Mesenchymal stem cell (in vitro differentiated cells and primary cell): ENCODE measurements at regions not wholly inside any gene's neighbourhood (a gene's known extent, or its start where the extent isn't known, plus 50 kb on each side); places are given as distances from the start of the nearest gene placed in this dataset.

ENCODE experiments used
- DNase-seq: peaks from one replicate; pipeline ENCODE4 v3.0.0-alpha.2; 2013
- H2AFZ ChIP-seq: one replicate; pipeline ENCODE4 v1.6.1; 2013; ENCODE audit warnings: low read depth, mild to moderate bottlenecking, control low read depth, inconsistent platforms, low read length, moderate library complexity
- H2AK5ac ChIP-seq: 2 replicates; pipeline ENCODE4 v1.6.1; 2013; ENCODE audit warnings: low read length, moderate library complexity, mild to moderate bottlenecking, inconsistent platforms; ENCODE audit not compliant: severe bottlenecking
- H2BK120ac ChIP-seq: one replicate; pipeline ENCODE4 v1.6.1; 2013; ENCODE audit warnings: low read depth, mild to moderate bottlenecking, inconsistent platforms, low read length, moderate library complexity
- H2BK12ac ChIP-seq, 2 experiments: one replicate each; pipeline ENCODE4 v1.6.1; 2013; ENCODE audit warnings: inconsistent platforms in 2 of 2, low read length in 2 of 2, mild to moderate bottlenecking in 2 of 2, moderate library complexity in 2 of 2, control low read depth in 1 of 2
- H2BK15ac ChIP-seq: one replicate; pipeline ENCODE4 v1.6.1; 2013; ENCODE audit warnings: mild to moderate bottlenecking, low read depth, inconsistent platforms; ENCODE audit not compliant: poor library complexity, severe bottlenecking
- H2BK5ac ChIP-seq: 2 replicates; pipeline ENCODE4 v1.6.1; 2013; ENCODE audit warnings: low read depth, mild to moderate bottlenecking, low read length, control low read depth, inconsistent platforms; ENCODE audit not compliant: poor library complexity, severe bottlenecking
- H3K14ac ChIP-seq, 2 experiments: one replicate each; pipeline ENCODE4 v1.6.1; 2013; ENCODE audit warnings: inconsistent platforms in 2 of 2, low read length in 2 of 2, control low read depth in 1 of 2, mild to moderate bottlenecking in 1 of 2, moderate library complexity in 1 of 2
- H3K18ac ChIP-seq, 2 experiments: one replicate each; pipeline ENCODE4 v1.6.1; 2013; ENCODE audit warnings: inconsistent platforms in 2 of 2, low read length in 2 of 2, control low read depth in 1 of 2, low read depth in 1 of 2, mild to moderate bottlenecking in 1 of 2
- H3K23ac ChIP-seq, 2 experiments: one replicate each; pipeline ENCODE4 v1.6.1; 2013; ENCODE audit warnings: inconsistent platforms in 2 of 2, low read length in 2 of 2, mild to moderate bottlenecking in 2 of 2, moderate library complexity in 2 of 2, control low read depth in 1 of 2
- H3K27ac ChIP-seq: 2 replicates; pipeline ENCODE4 v1.5.1; 2013; ENCODE audit warnings: mild to moderate bottlenecking, moderate library complexity, low read length, control low read depth, inconsistent platforms; ENCODE audit not compliant: poor library complexity, severe bottlenecking
- H3K27me3 ChIP-seq, 2 experiments: 2 replicates each; pipeline versions ENCODE4 v1.6.1 to v1.7.0; 2013; ENCODE audit warnings: low read length in 2 of 2, mild to moderate bottlenecking in 2 of 2, moderate library complexity in 2 of 2, control low read depth in 1 of 2, inconsistent platforms in 1 of 2; ENCODE audit not compliant: control insufficient read depth in 1 of 2, insufficient read depth in 1 of 2
- H3K36me3 ChIP-seq, 2 experiments: 2 replicates each; pipeline versions ENCODE4 v1.6.1 to v1.7.0; 2013; ENCODE audit warnings: low read length in 2 of 2, control low read depth in 1 of 2, inconsistent platforms in 1 of 2, low read depth in 1 of 2, mild to moderate bottlenecking in 1 of 2; ENCODE audit not compliant: insufficient read depth in 2 of 2, control insufficient read depth in 1 of 2
- H3K4ac ChIP-seq, 2 experiments: one replicate each; pipeline ENCODE4 v1.6.1; 2013; ENCODE audit warnings: inconsistent platforms in 2 of 2, low read length in 2 of 2, mild to moderate bottlenecking in 2 of 2, moderate library complexity in 2 of 2, control low read depth in 1 of 2, low read depth in 1 of 2
- H3K4me1 ChIP-seq: 2 replicates; pipeline ENCODE4 v1.6.1; 2013; ENCODE audit warnings: low read depth, low read length, control low read depth; ENCODE audit not compliant: control insufficient read depth, insufficient read depth
- H3K4me2 ChIP-seq: 2 replicates; pipeline ENCODE4 v1.6.1; 2013; ENCODE audit warnings: low read length, mild to moderate bottlenecking, inconsistent platforms; ENCODE audit not compliant: poor library complexity, severe bottlenecking
- H3K4me3 ChIP-seq, 2 experiments: 2 replicates each; pipeline versions ENCODE4 v1.5.1 to v1.7.0; 2013; ENCODE audit warnings: low read length in 2 of 2, mild to moderate bottlenecking in 2 of 2, control low read depth in 1 of 2, low read depth in 1 of 2; ENCODE audit not compliant: insufficient read depth in 1 of 2
- H3K79me1 ChIP-seq: replicated peaks from 2 replicates; pipeline ENCODE4 v1.6.1; 2013; ENCODE audit warnings: mild to moderate bottlenecking, control low read depth, low read length, inconsistent platforms; ENCODE audit not compliant: poor library complexity, severe bottlenecking
- H3K9ac ChIP-seq: 2 replicates; pipeline ENCODE4 v1.7.0; 2013; ENCODE audit warnings: mild to moderate bottlenecking, low read length, moderate library complexity
- H3K9me3 ChIP-seq: 2 replicates; pipeline ENCODE4 v1.7.0; 2013; ENCODE audit warnings: mild to moderate bottlenecking, low read length; ENCODE audit not compliant: control insufficient read depth
- H4K8ac ChIP-seq: one replicate; pipeline ENCODE4 v1.6.1; 2013; ENCODE audit warnings: inconsistent platforms, mild to moderate bottlenecking, low read length, moderate library complexity
- H4K91ac ChIP-seq: one replicate; pipeline ENCODE4 v1.6.1; 2013; ENCODE audit warnings: mild to moderate bottlenecking, low read length, inconsistent platforms
- WGBS: methylation state at CpG from one replicate; pipeline ENCODE4 v1.1.7; 2013; ENCODE audit warnings: mixed read lengths; 5-methylcytosine and 5-hydroxymethylcytosine counted together

GRCh38 chr10:78740976-78741915 is 327.5 kb upstream of the ZMIZ1 start:
- Histone ChIP-seq H3K4me1 (peaks cover 40% of the 10 kb centered on the region), H3K79me1 (no peaks in the 10 kb centered on the region), H3K23ac (no peak overlapping the region), H3K18ac (no peak overlapping the region), H2BK120ac (no peak overlapping the region), H3K4me3 (no peak overlapping the region), H2BK5ac (no peak overlapping the region), H3K27me3 (peaks cover 4 to 21% of the 10 kb centered on the region in 2 experiments), H3K4me2 (no peak overlapping the region), H4K91ac (no peak overlapping the region), H3K36me3 (no peaks in the 10 kb centered on the region), H4K8ac (no peak overlapping the region), H2AK5ac (peak overlapping the region; percentile 12), H2BK15ac (no peak overlapping the region), H2BK12ac (no peak overlapping the region), H3K9me3 (peaks cover 4% of the 10 kb centered on the region), H3K14ac (no peak overlapping the region), H3K9ac (no peak overlapping the region), H3K27ac (peak overlapping the region; percentile 48), H2AFZ (no peak overlapping the region), H3K4ac (no peak overlapping the region)
- peak; percentile 71 for DNase-seq
- WGBS, result 51% methylated on average over 5 of the region's 5 CpGs

GRCh38 chr10:78742406-78742729 is 326.4 kb upstream of the ZMIZ1 start:
- H4K91ac ChIP-seq, result peak overlapping the region; percentile 67
- peak overlapping the region; percentile 75 for H2AK5ac ChIP-seq
- peak overlapping the region; percentile 11 to 70 for H2BK12ac ChIP-seq
- H3K14ac ChIP-seq, result peak overlapping the region in 1 of 2 experiments; percentile 44
- H3K23ac ChIP-seq, result no peak overlapping the region
- H3K27me3 ChIP-seq, result peaks cover 0 to 17% of the 10 kb centered on the region in 2 experiments
- H2BK15ac ChIP-seq, result no peak overlapping the region
- no peaks in the 10 kb centered on the region for H3K36me3 ChIP-seq
- WGBS, result 78% methylated on average over 5 of the region's 5 CpGs
- H4K8ac ChIP-seq, result no peak overlapping the region
- no peak overlapping the region for H3K4me3 ChIP-seq
- no peak overlapping the region for H2BK120ac ChIP-seq
- no peak overlapping the region for H2AFZ ChIP-seq
- H3K79me1 ChIP-seq, result no peaks in the 10 kb centered on the region
- DNase-seq, result no peak
- no peak overlapping the region for H2BK5ac ChIP-seq
- peaks cover 4% of the 10 kb centered on the region for H3K9me3 ChIP-seq
- H3K4me1 ChIP-seq, result peaks cover 45% of the 10 kb centered on the region
- no peak overlapping the region for H3K27ac ChIP-seq
- no peak overlapping the region for H3K4me2 ChIP-seq
- H3K9ac ChIP-seq, result no peak overlapping the region
- H3K4ac ChIP-seq, result no peak overlapping the region
- H3K18ac ChIP-seq, result peak overlapping the region; percentile 11 to 67

GRCh38 chr10:78742730-78743615 is 325.8 kb upstream of the ZMIZ1 start:
- Histone ChIP-seq H3K27me3 (peaks cover 0 to 16% of the 10 kb centered on the region in 2 experiments), H3K79me1 (no peaks in the 10 kb centered on the region), H2BK5ac (no peak overlapping the region), H2BK15ac (no peak overlapping the region), H3K4me3 (no peak overlapping the region), H2BK120ac (no peak overlapping the region), H3K4me2 (no peak overlapping the region), H3K23ac (no peak overlapping the region), H3K18ac (peak overlapping the region; percentile 11 to 71), H3K36me3 (no peaks in the 10 kb centered on the region), H2BK12ac (peak overlapping the region in 1 of 2 experiments; percentile 70), H4K8ac (no peak overlapping the region), H4K91ac (peak overlapping the region; percentile 64), H3K9ac (no peak overlapping the region), H3K4me1 (peaks cover 48% of the 10 kb centered on the region), H3K27ac (no peak overlapping the region), H3K4ac (peak overlapping the region; percentile 35 to 50), H2AFZ (no peak overlapping the region), H3K9me3 (peaks cover under 1% of the 10 kb centered on the region), H2AK5ac (peak overlapping the region; percentile 75), H3K14ac (peak overlapping the region in 1 of 2 experiments; percentile 44)
- DNase-seq, result peak; percentile 47
- WGBS, result 51% methylated on average over 11 of the region's 12 CpGs

- no peak overlapping the region for H4K8ac ChIP-seq
- H3K4me1 ChIP-seq, result peaks cover 48% of the 10 kb centered on the region
- H3K27ac ChIP-seq, result no peak overlapping the region
- no peaks in the 10 kb centered on the region for H3K36me3 ChIP-seq
- H3K9me3 ChIP-seq, result no peaks in the 10 kb centered on the region
- H2BK5ac ChIP-seq, result no peak overlapping the region
- no peak overlapping the region for H3K9ac ChIP-seq
- H3K14ac ChIP-seq, result no peak overlapping the region
- no peak overlapping the region for H2BK120ac ChIP-seq
- H2BK12ac ChIP-seq, result no peak overlapping the region
- no peak for DNase-seq
- WGBS, result 93% methylated on average over 5 of the region's 5 CpGs
- H3K4me3 ChIP-seq, result no peak overlapping the region
- H3K27me3 ChIP-seq, result peaks cover 0 to 5% of the 10 kb centered on the region in 2 experiments
- H3K18ac ChIP-seq, result no peak overlapping the region
- H2AFZ ChIP-seq, result no peak overlapping the region
- peak overlapping the region; percentile 21 for H4K91ac ChIP-seq
- H2AK5ac ChIP-seq, result no peak overlapping the region
- H2BK15ac ChIP-seq, result no peak overlapping the region
- no peak overlapping the region for H3K4ac ChIP-seq
- no peak overlapping the region for H3K4me2 ChIP-seq
- no peaks in the 10 kb centered on the region for H3K79me1 ChIP-seq
- no peak overlapping the region for H3K23ac ChIP-seq
Measured at GRCh38 chr10:78744056-78744455, 324.7 kb upstream of the ZMIZ1 start.
